ENCODE measurements at regions not wholly inside any gene's neighbourhood (a gene's known extent, or its start where the extent isn't known, plus 50 kb on each side); places are given as distances from the start of the nearest gene placed in this dataset.

DNA sequence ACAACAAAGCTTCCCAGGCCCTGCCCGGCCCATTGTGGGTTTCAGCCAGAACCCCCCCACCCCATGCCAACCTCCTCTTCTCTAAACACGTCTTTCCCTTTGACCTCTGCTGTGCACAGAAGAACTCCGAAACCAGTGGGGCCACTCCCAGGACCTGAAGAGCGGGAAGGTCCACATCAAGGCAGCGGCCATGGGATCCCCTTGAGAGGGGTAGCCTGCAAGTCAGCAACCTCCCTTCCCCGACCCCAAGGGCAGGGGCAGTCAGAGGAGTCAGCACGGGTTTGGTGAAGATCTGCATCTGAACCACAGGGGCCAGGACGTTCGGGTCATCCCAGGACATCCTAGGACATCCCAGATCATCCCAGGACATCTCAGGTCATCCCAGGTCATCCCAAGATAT lies 379.9 kb upstream of the IRX4 start:
- no peak for DNase-seq (ENCODE audit: low read depth)

DNA sequence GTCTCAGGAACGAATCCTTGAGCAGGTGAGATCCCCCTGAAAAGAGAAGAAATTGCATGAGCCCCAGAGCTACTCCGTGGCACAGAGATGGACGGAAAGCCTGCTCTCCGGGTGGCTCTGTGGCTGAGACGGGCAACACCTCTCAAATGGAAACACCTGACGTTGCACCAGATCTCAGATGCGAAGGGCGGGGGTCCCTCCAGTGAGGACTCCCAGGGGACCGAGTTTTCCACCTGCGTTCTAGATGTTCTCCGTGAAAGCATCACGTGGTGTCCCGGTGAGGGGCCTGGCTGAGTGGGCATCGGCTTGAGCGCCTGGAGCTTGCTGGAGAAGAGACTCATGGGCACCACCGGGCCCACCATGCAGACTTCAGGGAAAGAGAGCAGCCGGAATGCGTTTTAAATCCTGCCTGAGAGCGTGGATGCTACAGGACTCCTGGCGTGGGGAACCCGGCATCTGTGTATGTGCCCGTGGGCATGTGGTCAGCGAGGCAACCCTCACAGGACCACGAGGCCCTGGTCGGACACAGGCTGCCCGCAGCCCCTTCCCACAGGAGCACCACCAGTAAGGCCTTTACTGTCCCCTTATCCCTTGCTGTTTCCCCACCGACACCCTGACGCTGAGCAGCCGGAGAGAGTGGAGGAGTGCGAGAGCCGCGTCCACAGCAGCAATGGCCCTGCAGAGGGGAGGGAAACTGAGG lies 378.4 kb upstream of the IRX4 start:
- DNase-seq (ENCODE audit: low read depth), result no peak

DNA sequence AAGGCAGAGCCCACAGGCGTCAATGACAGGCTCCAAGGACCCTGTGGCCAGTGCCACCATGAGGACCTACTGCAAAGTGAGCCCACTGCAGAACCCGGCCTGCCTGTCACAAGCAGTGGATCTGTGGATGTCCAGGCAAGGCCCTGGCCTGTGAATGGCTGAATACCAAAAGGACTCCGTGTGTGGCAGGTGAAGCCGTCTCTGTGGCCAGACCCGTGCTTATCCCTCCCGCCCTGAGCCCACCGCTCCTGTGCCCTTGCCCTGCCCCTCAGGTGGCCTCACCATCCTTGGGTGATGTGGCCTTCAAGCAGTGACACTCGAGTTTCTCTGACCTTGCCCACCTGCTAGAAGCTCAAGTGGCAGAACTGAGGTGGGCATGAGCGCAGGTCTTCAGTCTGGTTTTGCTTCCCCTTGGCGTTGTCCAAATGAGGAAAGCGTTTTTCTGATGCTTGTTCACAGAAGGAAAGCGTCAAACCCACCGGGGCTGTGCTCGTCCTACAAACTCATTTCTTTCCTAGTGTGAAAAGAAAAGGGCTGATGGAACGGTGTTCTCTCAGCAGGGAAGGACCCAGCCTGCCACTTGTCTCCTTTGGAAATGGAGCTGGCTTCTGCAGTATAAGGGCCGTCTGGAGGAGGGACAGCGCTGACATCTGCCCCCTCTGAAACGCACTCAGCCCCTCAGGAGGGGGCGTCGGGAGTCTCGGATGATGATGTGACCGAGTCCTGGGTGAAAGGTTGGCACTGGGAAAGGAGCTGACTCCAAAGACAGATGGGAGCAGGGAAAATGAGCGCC lies 377.7 kb upstream of the IRX4 start:
- no peak for DNase-seq (ENCODE audit: low read depth)

GRCh38 chr5:2259494-2260107 lies 376.9 kb upstream of the IRX4 start:
- no peak for DNase-seq (ENCODE audit: low read depth)

GRCh38 chr5:2258861-2259260 lies 376.1 kb upstream of the IRX4 start:
- DNase-seq (ENCODE audit: low read depth), result no peak

DNA sequence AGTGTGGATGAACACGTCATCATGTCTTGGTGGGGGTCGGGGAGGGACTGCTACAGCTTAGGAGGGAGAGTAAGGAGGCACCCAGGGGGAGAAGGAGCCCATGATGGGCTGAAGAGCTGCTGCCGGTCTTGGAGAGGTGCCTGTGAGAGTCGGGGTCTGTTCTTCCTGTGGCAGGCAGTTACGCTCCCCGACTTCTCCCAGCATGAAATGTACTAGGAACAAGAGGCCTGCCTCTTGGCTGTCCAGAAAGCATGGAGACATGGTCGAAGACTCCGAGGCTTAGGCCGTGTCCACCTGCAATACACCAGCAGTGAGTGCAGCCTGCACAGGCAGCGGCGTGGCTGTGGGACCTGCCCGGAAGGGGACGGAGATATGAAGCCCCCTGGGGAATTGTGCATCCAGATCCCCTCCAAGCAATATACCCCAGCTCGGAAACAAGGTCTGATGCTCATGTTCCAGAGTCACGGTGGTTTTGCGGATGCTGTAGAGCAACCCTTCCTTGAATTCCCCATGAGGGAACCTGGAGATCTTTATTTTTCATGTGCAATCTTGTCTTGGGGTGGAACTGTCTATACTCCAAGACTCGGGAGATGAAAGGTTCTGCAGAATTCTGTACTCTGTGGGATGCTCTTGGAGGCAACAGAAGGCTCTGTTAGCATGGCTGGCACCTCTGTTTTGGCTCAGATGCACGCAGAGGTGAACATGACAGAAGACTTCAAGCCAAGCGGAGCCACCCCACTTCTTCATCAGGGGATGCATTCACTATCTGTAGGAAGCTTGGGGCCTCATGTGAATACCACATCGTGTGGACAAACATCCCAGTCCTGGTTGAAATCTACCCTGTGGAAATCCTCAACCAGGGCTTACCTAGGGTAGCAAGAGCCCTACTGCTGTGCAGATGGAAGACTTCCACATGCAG lies 374.9 kb upstream of the IRX4 start:
- DNase-seq (ENCODE audit: low read depth), result no peak

- no peak for DNase-seq (ENCODE audit: low read depth)
Observed at GRCh38 chr5:2256691-2257280, 374.1 kb upstream of the IRX4 start.

GRCh38 chr5:2255915-2256690 lies 373.4 kb upstream of the IRX4 start:
- DNase-seq (ENCODE audit: low read depth), result no peak

GRCh38 chr5:2254880-2255750 lies 372.4 kb upstream of the IRX4 start:
- DNase-seq (ENCODE audit: low read depth), result no peak

GRCh38 chr5:2254406-2254805 lies 371.7 kb upstream of the IRX4 start:
- DNase-seq (ENCODE audit: low read depth), result no peak

GRCh38 chr5:2253040-2253975 lies 370.6 kb upstream of the IRX4 start:
- DNase-seq (ENCODE audit: low read depth), result no peak

DNA sequence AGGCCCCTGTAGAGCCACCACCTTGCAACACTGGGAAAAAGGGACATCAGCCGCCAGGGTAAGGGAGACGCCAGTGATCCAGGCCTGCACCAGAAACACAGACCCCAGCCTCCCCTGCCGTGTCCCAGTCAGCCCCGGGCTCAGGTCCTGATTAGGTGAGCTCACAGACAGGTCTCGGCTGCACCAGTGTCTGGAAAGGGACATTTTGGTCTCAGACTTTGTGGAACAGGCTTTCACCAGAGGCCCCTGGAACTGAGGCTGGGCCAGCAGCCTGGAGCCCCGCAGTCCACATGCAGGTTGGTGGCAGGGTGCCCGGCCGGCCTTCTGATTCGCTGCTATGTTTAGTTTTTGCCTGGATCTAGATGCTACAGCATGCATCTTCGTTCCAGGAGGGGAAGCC lies 369.0 kb upstream of the IRX4 start:
- DNase-seq (ENCODE audit: low read depth), result no peak

DNA sequence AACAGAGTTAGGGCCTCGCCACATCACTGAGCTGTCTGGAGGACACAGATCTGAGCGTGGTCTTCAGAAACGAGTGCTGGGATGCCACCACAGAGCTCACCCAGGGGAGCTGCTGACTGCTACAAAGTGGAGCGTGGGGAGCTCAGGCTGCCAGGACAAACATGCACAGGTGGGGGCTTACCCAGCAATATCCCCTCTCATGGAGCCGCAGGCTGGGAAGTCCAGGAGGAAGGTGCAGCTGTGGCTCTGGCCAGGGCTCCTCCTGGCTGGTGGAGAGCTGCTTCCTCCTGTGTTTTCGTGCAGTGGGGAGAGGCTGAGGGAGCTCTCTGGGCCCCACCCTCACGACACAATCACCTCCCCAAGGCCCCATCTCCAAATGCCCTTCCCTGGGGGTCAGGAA lies 368.6 kb upstream of the IRX4 start:
- DNase-seq (ENCODE audit: low read depth), result no peak

DNA sequence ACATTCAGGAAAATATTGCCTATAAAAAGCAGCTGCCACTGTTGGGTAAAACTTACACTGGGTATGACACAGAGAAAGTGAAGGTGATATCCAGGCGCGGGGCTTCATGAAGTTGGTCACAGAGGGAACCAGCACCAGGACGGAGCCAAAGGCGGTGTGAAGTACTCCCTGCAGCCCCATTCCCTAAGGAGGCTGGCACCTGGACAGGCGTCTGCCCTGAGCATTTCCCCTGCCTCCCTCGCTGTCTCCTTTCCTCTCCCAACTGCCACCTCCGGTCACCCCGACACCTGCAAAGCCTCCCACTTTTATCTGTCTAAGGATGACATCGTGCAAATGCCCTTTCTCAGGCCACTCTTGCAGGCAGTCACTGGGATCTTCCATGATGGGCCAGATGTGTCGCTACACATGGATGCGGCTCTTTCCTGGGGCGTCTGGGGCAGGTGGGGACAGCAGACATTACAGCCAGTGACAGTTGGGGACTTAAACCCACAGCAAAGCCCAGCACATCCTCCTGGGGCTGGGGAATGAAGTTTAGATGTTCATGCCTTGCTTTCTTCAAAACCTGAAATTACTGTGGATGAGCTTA lies 367.7 kb upstream of the IRX4 start:
- no peak for DNase-seq (ENCODE audit: low read depth)

DNA sequence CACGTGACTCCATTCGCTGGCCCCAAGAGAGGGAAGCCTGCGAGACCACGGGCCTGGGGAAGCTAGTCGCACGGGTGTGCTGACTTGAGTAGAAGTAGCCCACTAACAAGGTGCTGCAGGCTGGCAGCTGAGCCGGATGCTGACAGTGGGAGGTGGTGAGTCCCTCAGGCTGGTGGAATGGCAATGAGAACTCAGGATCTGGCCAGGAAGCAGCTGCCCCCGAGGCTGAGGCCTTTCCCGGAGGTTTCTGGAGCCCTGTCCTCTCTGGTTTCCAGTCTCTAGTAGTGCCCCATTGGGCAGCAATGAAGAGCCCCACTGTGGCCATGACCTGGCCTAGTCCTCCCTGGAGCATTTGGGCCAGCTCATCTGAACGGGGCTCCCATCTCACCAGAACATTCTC lies 366.7 kb upstream of the IRX4 start:
- DNase-seq (ENCODE audit: low read depth), result no peak

DNA sequence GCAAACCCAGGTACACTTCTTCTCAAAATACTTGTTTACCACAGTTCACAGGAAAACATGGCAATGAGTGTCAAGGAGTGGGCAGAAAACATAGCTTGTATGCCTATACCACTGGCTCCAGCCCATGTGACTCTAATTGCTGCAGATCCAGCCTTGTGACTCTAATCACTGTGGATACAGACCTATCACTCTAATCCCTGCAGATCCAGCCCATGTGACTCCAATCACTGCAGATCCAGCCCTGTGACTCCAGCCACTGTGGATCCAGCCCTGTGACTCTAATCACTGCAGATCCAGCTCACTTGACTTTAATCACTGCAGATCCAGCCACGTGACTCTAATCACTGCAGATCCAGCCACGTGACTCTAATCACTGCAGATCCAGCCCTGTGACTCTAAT lies 366.3 kb upstream of the IRX4 start:
- no peak for DNase-seq (ENCODE audit: low read depth)

DNA sequence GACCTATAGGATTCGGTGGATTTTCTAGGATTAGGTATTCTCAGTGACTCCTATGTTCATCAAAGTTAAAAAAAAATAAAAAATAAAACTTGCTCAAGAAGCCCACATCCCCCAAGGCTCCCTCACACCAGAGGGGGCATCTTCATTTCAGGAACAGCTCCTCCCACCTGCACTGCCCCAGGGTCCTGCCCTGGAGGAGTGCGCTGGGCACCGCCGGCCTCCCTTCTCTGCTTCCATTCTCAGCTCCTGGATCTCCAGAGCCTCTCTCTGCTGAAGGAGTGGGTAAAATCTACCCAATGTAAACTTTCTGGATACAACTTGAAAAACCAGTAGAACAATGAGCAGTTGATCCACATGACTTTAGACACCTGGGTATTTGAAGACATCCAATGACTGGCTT lies 359.8 kb upstream of the IRX4 start:
- no peak for DNase-seq (ENCODE audit: low read depth)

DNA sequence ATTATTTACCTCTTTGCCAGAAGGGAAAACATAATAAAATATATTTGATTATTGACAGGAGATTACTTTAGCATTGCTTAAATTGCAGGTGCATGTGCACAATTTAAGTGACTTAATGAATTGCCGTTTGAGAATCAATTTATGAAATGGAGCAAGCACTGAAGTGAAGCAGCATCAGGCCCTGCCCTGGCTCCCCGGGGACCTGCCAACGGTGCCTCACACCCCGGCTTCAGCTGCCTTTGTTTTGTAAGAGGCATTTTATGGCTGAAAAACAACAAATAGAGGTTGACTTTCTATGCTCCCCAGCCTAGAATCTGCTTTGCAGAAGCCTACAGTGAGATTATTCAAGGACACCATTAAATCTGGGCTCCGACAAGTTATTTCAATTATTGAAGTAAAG lies 359.1 kb upstream of the IRX4 start:
- no peak for DNase-seq (ENCODE audit: low read depth)

All from fibroblast of gingiva (primary cell).